ENCODE measurements at regions not wholly inside any gene's neighbourhood (a gene's known extent, or its start where the extent isn't known, plus 50 kb on each side); places are given as distances from the start of the nearest gene placed in this dataset.

DNA sequence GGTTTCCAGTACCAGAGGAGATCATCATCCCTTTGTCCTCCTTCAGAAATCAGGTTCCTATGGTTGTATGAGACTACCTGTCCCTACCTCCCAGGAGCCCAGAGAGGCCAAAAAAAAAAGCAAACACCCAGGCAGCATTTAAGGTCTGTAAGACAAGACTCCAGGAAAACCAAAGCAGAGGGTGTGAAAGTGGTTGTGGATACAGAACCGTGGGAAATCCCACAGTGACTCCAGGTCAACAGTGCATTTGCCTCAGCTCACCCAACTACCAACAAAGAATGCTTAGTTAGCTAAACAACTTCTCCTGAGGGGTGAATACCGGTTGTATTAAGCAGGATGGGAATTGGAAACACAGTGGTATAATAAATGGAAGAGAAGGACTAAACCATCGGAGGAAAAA lies 83.6 kb downstream of the LBH start:
- no peaks in the 10 kb centered on the region for H3K27me3 ChIP-seq (ENCODE audit: insufficient read depth, low read length)
- no peak overlapping the region for H4K12ac ChIP-seq (ENCODE audit: low read depth, low read length)
- H3K18ac ChIP-seq (ENCODE audit: low read length), result no peak overlapping the region
- no peak overlapping the region for H3K4me2 ChIP-seq (ENCODE audit: low read length)
- H2AK5ac ChIP-seq (ENCODE audit: low read length), result no peak overlapping the region
- no peak overlapping the region for H3K14ac ChIP-seq (ENCODE audit: low read length)
- no peak overlapping the region for H3K4me3 ChIP-seq (ENCODE audit: low read depth, low read length)
- H3K4me1 ChIP-seq (ENCODE audit: control insufficient read depth in 1 of 2, insufficient read depth in 2 of 2, low read length in 2 of 2), result no peaks in the 10 kb centered on the region
- no peak for DNase-seq
- no peak overlapping the region for H2BK12ac ChIP-seq (ENCODE audit: low read length)
- no peaks in the 10 kb centered on the region for H3K79me1 ChIP-seq (ENCODE audit: low read length)
- no peaks in the 10 kb centered on the region for H3K79me2 ChIP-seq (ENCODE audit: control insufficient read depth, insufficient read depth, low read length, poor library complexity)
- H3K9me3 ChIP-seq (ENCODE audit: insufficient read depth, low read depth, low read length), result no peaks in the 10 kb centered on the region
- H3K4ac ChIP-seq (ENCODE audit: low read depth, low read length), result no peak overlapping the region
- no peak overlapping the region for H4K91ac ChIP-seq (ENCODE audit: low read depth, low read length)
- H4K8ac ChIP-seq (ENCODE audit: low read depth, low read length), result no peak overlapping the region
- H3K9ac ChIP-seq (ENCODE audit: low read length), result no peak overlapping the region
- H2BK5ac ChIP-seq (ENCODE audit: low read depth, low read length, poor library complexity), result no peak overlapping the region
- no peak overlapping the region for H2AFZ ChIP-seq (ENCODE audit: insufficient read depth, low read length, poor library complexity)
- no peaks in the 10 kb centered on the region for H3K36me3 ChIP-seq (ENCODE audit: control insufficient read depth in 1 of 2, insufficient read depth in 2 of 2, low read length in 2 of 2)
- H3K23ac ChIP-seq (ENCODE audit: low read length), result no peak overlapping the region
- no peak overlapping the region for H3K27ac ChIP-seq (ENCODE audit: low read depth, low read length)
- H2BK120ac ChIP-seq (ENCODE audit: insufficient read depth, low read length, poor library complexity), result no peak overlapping the region
- WGBS (ENCODE audit: extremely low coverage, insufficient coverage, insufficient read length), result no CpG with 5 or more reads among the region's 3 CpGs

GRCh38 chr2:30315391-30316063 lies 84.2 kb downstream of the LBH start:
- H3K27ac ChIP-seq (ENCODE audit: low read depth, low read length), result no peak overlapping the region
- H2AK5ac ChIP-seq (ENCODE audit: low read length), result no peak overlapping the region
- H3K4me2 ChIP-seq (ENCODE audit: low read length), result no peak overlapping the region
- H3K4me3 ChIP-seq (ENCODE audit: low read depth, low read length), result no peak overlapping the region
- H2AFZ ChIP-seq (ENCODE audit: insufficient read depth, low read length, poor library complexity), result no peak overlapping the region
- no peak overlapping the region for H2BK120ac ChIP-seq (ENCODE audit: insufficient read depth, low read length, poor library complexity)
- no peak overlapping the region for H3K18ac ChIP-seq (ENCODE audit: low read length)
- H3K23ac ChIP-seq (ENCODE audit: low read length), result no peak overlapping the region
- no CpG with 5 or more reads among the region's 3 CpGs for WGBS (ENCODE audit: extremely low coverage, insufficient coverage, insufficient read length)
- H3K9me3 ChIP-seq (ENCODE audit: insufficient read depth, low read depth, low read length), result no peaks in the 10 kb centered on the region
- no peak overlapping the region for H4K91ac ChIP-seq (ENCODE audit: low read depth, low read length)
- DNase-seq, result no peak
- H4K8ac ChIP-seq (ENCODE audit: low read depth, low read length), result no peak overlapping the region
- H3K27me3 ChIP-seq (ENCODE audit: insufficient read depth, low read length), result no peaks in the 10 kb centered on the region
- no peak overlapping the region for H2BK5ac ChIP-seq (ENCODE audit: low read depth, low read length, poor library complexity)
- H3K4ac ChIP-seq (ENCODE audit: low read depth, low read length), result no peak overlapping the region
- no peaks in the 10 kb centered on the region for H3K79me1 ChIP-seq (ENCODE audit: low read length)
- no peaks in the 10 kb centered on the region for H3K36me3 ChIP-seq (ENCODE audit: control insufficient read depth in 1 of 2, insufficient read depth in 2 of 2, low read length in 2 of 2)
- no peaks in the 10 kb centered on the region for H3K79me2 ChIP-seq (ENCODE audit: control insufficient read depth, insufficient read depth, low read length, poor library complexity)
- no peak overlapping the region for H2BK12ac ChIP-seq (ENCODE audit: low read length)
- H3K4me1 ChIP-seq (ENCODE audit: control insufficient read depth in 1 of 2, insufficient read depth in 2 of 2, low read length in 2 of 2), result no peaks in the 10 kb centered on the region
- H3K14ac ChIP-seq (ENCODE audit: low read length), result no peak overlapping the region
- no peak overlapping the region for H3K9ac ChIP-seq (ENCODE audit: low read length)
- no peak overlapping the region for H4K12ac ChIP-seq (ENCODE audit: low read depth, low read length)

GRCh38 chr2:30316408-30316807 lies 85.1 kb downstream of the LBH start:
- Histone ChIP-seq H3K14ac (ENCODE audit: low read length) (no peak overlapping the region), H3K4me2 (ENCODE audit: low read length) (no peak overlapping the region), H3K79me2 (ENCODE audit: control insufficient read depth, insufficient read depth, low read length, poor library complexity) (no peaks in the 10 kb centered on the region), H3K36me3 (ENCODE audit: control insufficient read depth in 1 of 2, insufficient read depth in 2 of 2, low read length in 2 of 2) (no peaks in the 10 kb centered on the region), H3K27ac (ENCODE audit: low read depth, low read length) (no peak overlapping the region), H2AFZ (ENCODE audit: insufficient read depth, low read length, poor library complexity) (no peak overlapping the region), H3K9me3 (ENCODE audit: insufficient read depth, low read depth, low read length) (no peaks in the 10 kb centered on the region), H2BK120ac (ENCODE audit: insufficient read depth, low read length, poor library complexity) (no peak overlapping the region), H3K4me1 (ENCODE audit: control insufficient read depth in 1 of 2, insufficient read depth in 2 of 2, low read length in 2 of 2) (no peaks in the 10 kb centered on the region), H2AK5ac (ENCODE audit: low read length) (no peak overlapping the region), H4K12ac (ENCODE audit: low read depth, low read length) (no peak overlapping the region), H3K18ac (ENCODE audit: low read length) (no peak overlapping the region), H3K4me3 (ENCODE audit: low read depth, low read length) (no peak overlapping the region), H3K23ac (ENCODE audit: low read length) (no peak overlapping the region), H2BK12ac (ENCODE audit: low read length) (no peak overlapping the region), H3K9ac (ENCODE audit: low read length) (no peak overlapping the region), H3K27me3 (ENCODE audit: insufficient read depth, low read length) (no peaks in the 10 kb centered on the region), H3K4ac (ENCODE audit: low read depth, low read length) (no peak overlapping the region), H3K79me1 (ENCODE audit: low read length) (no peaks in the 10 kb centered on the region), H2BK5ac (ENCODE audit: low read depth, low read length, poor library complexity) (no peak overlapping the region), H4K91ac (ENCODE audit: low read depth, low read length) (no peak overlapping the region), H4K8ac (ENCODE audit: low read depth, low read length) (no peak overlapping the region)
- no peak for DNase-seq
- WGBS (ENCODE audit: extremely low coverage, insufficient coverage, insufficient read length), result no CpG with 5 or more reads among the region's 2 CpGs

DNA sequence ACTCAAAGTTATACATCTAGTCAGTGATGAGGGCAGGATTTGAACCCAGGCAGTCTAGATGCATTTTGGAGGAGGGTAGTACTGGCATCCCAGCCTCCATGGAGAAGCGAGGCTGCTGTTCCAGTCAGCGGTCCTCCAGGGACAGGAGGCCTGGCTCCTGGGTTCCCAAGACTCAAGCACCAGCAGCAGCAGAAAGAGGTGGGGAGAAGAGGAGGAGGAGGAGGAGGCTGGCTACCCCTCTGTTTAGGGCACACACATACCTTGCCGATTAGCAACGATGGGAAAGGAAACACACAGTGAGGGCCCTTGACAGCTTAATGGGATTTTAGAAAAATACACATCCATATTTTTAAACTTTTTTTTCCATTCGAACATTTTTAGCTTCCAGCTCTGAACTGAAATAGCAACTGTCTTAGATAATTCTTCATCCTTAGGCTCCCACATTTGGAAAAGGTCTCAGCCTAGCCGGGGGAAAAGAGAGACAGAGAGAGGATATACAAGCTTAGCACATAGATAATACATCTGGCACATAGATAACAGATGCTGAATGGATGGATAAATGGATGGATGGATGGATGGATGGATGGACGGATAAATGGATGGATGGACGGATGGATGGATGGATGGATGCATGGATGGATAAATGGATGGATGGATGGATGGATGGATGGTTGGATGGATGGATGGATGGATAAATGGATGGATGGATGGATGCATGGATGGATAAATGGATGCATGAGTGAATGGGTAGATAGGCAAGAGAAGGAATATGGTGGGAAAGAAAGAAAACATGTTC lies 87.9 kb downstream of the LBH start:
- no peak overlapping the region for H2BK5ac ChIP-seq (ENCODE audit: low read depth, low read length, poor library complexity)
- H4K12ac ChIP-seq (ENCODE audit: low read depth, low read length), result no peak overlapping the region
- H2BK12ac ChIP-seq (ENCODE audit: low read length), result no peak overlapping the region
- H3K79me1 ChIP-seq (ENCODE audit: low read length), result no peaks in the 10 kb centered on the region
- no peak overlapping the region for H3K27ac ChIP-seq (ENCODE audit: low read depth, low read length)
- H3K9me3 ChIP-seq (ENCODE audit: insufficient read depth, low read depth, low read length), result no peaks in the 10 kb centered on the region
- H3K4me3 ChIP-seq (ENCODE audit: low read depth, low read length), result no peak overlapping the region
- no peak overlapping the region for H3K14ac ChIP-seq (ENCODE audit: low read length)
- no peak overlapping the region for H3K18ac ChIP-seq (ENCODE audit: low read length)
- H3K9ac ChIP-seq (ENCODE audit: low read length), result no peak overlapping the region
- no peaks in the 10 kb centered on the region for H3K4me1 ChIP-seq (ENCODE audit: control insufficient read depth in 1 of 2, insufficient read depth in 2 of 2, low read length in 2 of 2)
- H2BK120ac ChIP-seq (ENCODE audit: insufficient read depth, low read length, poor library complexity), result no peak overlapping the region
- H2AFZ ChIP-seq (ENCODE audit: insufficient read depth, low read length, poor library complexity), result no peak overlapping the region
- no peak for DNase-seq
- H4K91ac ChIP-seq (ENCODE audit: low read depth, low read length), result no peak overlapping the region
- H3K27me3 ChIP-seq (ENCODE audit: insufficient read depth, low read length), result no peaks in the 10 kb centered on the region
- no CpG with 5 or more reads among the region's 8 CpGs for WGBS (ENCODE audit: extremely low coverage, insufficient coverage, insufficient read length)
- no peak overlapping the region for H3K23ac ChIP-seq (ENCODE audit: low read length)
- no peak overlapping the region for H2AK5ac ChIP-seq (ENCODE audit: low read length)
- H3K79me2 ChIP-seq (ENCODE audit: control insufficient read depth, insufficient read depth, low read length, poor library complexity), result no peaks in the 10 kb centered on the region
- H3K36me3 ChIP-seq (ENCODE audit: control insufficient read depth in 1 of 2, insufficient read depth in 2 of 2, low read length in 2 of 2), result no peaks in the 10 kb centered on the region
- H4K8ac ChIP-seq (ENCODE audit: low read depth, low read length), result no peak overlapping the region
- H3K4ac ChIP-seq (ENCODE audit: low read depth, low read length), result no peak overlapping the region
- no peak overlapping the region for H3K4me2 ChIP-seq (ENCODE audit: low read length)

All from trophoblast cell (in vitro differentiated cells and primary cell).